H1 (cell line): ENCODE measurements at regions not wholly inside any gene's neighbourhood (a gene's known extent, or its start where the extent isn't known, plus 50 kb on each side); places are given as distances from the start of the nearest gene placed in this dataset.

Experiments used
- CTCF ChIA-PET: fragments of 300-600 bp; sonication (Branson Sonifier 250); formaldehyde crosslinking; loops from one replicate; lab custom pipeline; 2021; ENCODE audit not compliant: partially characterized antibody; lab: Charles Lee
- POLR2A ChIA-PET: fragments of 300-600 bp; sonication (Branson Sonifier 250); formaldehyde crosslinking; loops from one replicate; lab custom pipeline; 2021; ENCODE audit warnings: inconsistent platforms; ENCODE audit not compliant: partially characterized antibody; lab: Charles Lee
- DNase-seq, 2 experiments: peaks; one replicate each; pipeline versions ENCODE4 v3.0.0 to v3.0.0-alpha.2; 2010 to 2022; ENCODE audit warnings: low spot score in 2 of 2, low read depth in 1 of 2, mixed read lengths in 1 of 2
- FAIRE-seq: peaks from 2 replicates; lab custom pipeline; 2011; peaks lifted over from hg19 to GRCh38; lab: Jason Lieb, UNC
- H2AFZ ChIP-seq: 2 replicates; pipeline ENCODE4 v1.8.1; 2012; ENCODE audit warnings: low read length, inconsistent platforms
- H2AK5ac ChIP-seq: 2 replicates; pipeline ENCODE4 v1.6.1; 2013; ENCODE audit warnings: low read depth, low read length
- H2BK120ac ChIP-seq: replicated peaks from 2 replicates; pipeline ENCODE3; 2013; ENCODE audit warnings: low read depth, low read length, inconsistent platforms
- H2BK12ac ChIP-seq: 2 replicates; pipeline ENCODE4 v1.6.1; 2013; ENCODE audit warnings: low read depth, low read length
- H2BK15ac ChIP-seq: 2 replicates; pipeline ENCODE4 v1.6.1; 2013; ENCODE audit warnings: low read length
- H2BK20ac ChIP-seq: 2 replicates; pipeline ENCODE4 v1.6.1; 2013; ENCODE audit warnings: low read length
- H2BK5ac ChIP-seq: 2 replicates; pipeline ENCODE4 v1.6.1; 2013; ENCODE audit warnings: low read depth, low read length
- H3K14ac ChIP-seq: 2 replicates; pipeline ENCODE4 v1.6.1; 2013; ENCODE audit warnings: inconsistent platforms; ENCODE audit not compliant: insufficient read length
- H3K18ac ChIP-seq: 2 replicates; pipeline ENCODE4 v1.6.1; 2013; ENCODE audit warnings: low read length; ENCODE audit errors: extremely low read depth
- H3K23ac ChIP-seq: 2 replicates; pipeline ENCODE4 v1.6.1; 2013; ENCODE audit warnings: inconsistent platforms; ENCODE audit not compliant: insufficient read length
- H3K23me2 ChIP-seq: 2 replicates; pipeline ENCODE4 v1.6.1; 2013; ENCODE audit warnings: low read depth, low read length
- H3K27ac ChIP-seq: 2 replicates; pipeline ENCODE4 v1.6.1; 2011; ENCODE audit warnings: low read depth, low read length, inconsistent platforms
- H3K27me3 ChIP-seq, 4 experiments: replicated peaks in 1 of 4; 1 replicate in 1 of 4; 2 replicates in 3 of 4; pipeline versions ENCODE4 v1.6.1 to v1.8.1; 2011 to 2013; ENCODE audit warnings: low read length in 3 of 4, mild to moderate bottlenecking in 3 of 4, inconsistent platforms in 2 of 4, mixed read lengths in 2 of 4, moderate library complexity in 1 of 4; ENCODE audit not compliant: control insufficient read depth in 3 of 4, insufficient read depth in 3 of 4; ENCODE audit errors: extremely low read depth in 1 of 4
- H3K36me3 ChIP-seq, 4 experiments: 2 replicates each; pipeline versions ENCODE4 v1.6.1 to v1.8.1; 2011 to 2013; ENCODE audit warnings: mild to moderate bottlenecking in 4 of 4, low read length in 3 of 4, moderate library complexity in 2 of 4, control low read depth in 1 of 4, inconsistent platforms in 1 of 4; ENCODE audit not compliant: insufficient read depth in 4 of 4, control insufficient read depth in 2 of 4
- H3K4ac ChIP-seq: replicated peaks from 2 replicates; pipeline ENCODE3; 2013; ENCODE audit warnings: low read length, low read depth, mixed read lengths, inconsistent platforms; ENCODE audit not compliant: insufficient read length
- H3K4me1 ChIP-seq, 4 experiments: replicated peaks in 1 of 4; 1 replicate in 1 of 4; 2 replicates in 3 of 4; pipeline versions ENCODE4 v1.6.1 to v1.8.1; 2011 to 2013; ENCODE audit warnings: low read length in 3 of 4, inconsistent platforms in 2 of 4, mixed read lengths in 1 of 4; ENCODE audit not compliant: insufficient read depth in 4 of 4, control insufficient read depth in 3 of 4
- H3K4me2 ChIP-seq, 2 experiments: 2 replicates each; pipeline versions ENCODE4 v1.6.1 to v1.8.1; 2011 to 2013; ENCODE audit warnings: low read depth in 2 of 2, low read length in 2 of 2, control low read depth in 1 of 2, inconsistent platforms in 1 of 2, mild to moderate bottlenecking in 1 of 2; ENCODE audit not compliant: insufficient read depth in 1 of 2
- H3K4me3 ChIP-seq, 4 experiments: fragments of 200-600, 300-600 bp in 1 of 4; sonication (generic), shearing (Covaris generic), sonication (Bioruptor Twin) in 1 of 4; 2 replicates each; pipeline versions ENCODE4 v1.5.1 to v1.8.1; 2011 to 2016; ENCODE audit warnings: low read length in 4 of 4, low read depth in 3 of 4, control low read depth in 2 of 4, inconsistent platforms in 2 of 4, mild to moderate bottlenecking in 2 of 4, mixed read lengths in 1 of 4, moderate library complexity in 1 of 4; ENCODE audit not compliant: insufficient read depth in 2 of 4; ENCODE audit errors: extremely low read depth in 1 of 4
- H3K56ac ChIP-seq: replicated peaks from 2 replicates; pipeline ENCODE3; 2013; ENCODE audit warnings: low read depth, mild to moderate bottlenecking, mixed read lengths, low read length, inconsistent platforms; ENCODE audit not compliant: insufficient read length
- H3K79me1 ChIP-seq: 2 replicates; pipeline ENCODE4 v1.6.1; 2013; ENCODE audit warnings: low read depth, low read length, control low read depth
- H3K79me2 ChIP-seq, 2 experiments: 2 replicates each; pipeline versions ENCODE4 v1.6.1 to v1.8.1; 2012 to 2013; ENCODE audit warnings: low read length in 2 of 2, mild to moderate bottlenecking in 2 of 2, inconsistent platforms in 1 of 2; ENCODE audit not compliant: insufficient read depth in 2 of 2, control insufficient read depth in 1 of 2
- H3K9ac ChIP-seq, 4 experiments: replicated peaks in 1 of 4; 1 replicate in 1 of 4; 2 replicates in 3 of 4; pipeline versions ENCODE4 v1.6.1 to v1.8.1; 2011 to 2013; ENCODE audit warnings: low read depth in 3 of 4, low read length in 3 of 4, control low read depth in 2 of 4, mild to moderate bottlenecking in 2 of 4, moderate library complexity in 2 of 4, inconsistent platforms in 1 of 4; ENCODE audit errors: extremely low read depth in 1 of 4
- H3K9me3 ChIP-seq, 2 experiments: 2 replicates each; pipeline versions ENCODE4 v1.6.1 to v1.8.1; 2012 to 2013; ENCODE audit warnings: mild to moderate bottlenecking in 2 of 2, moderate library complexity in 2 of 2, control low read depth in 1 of 2, inconsistent platforms in 1 of 2, low read depth in 1 of 2, low read length in 1 of 2, mixed read lengths in 1 of 2; ENCODE audit not compliant: insufficient read depth in 2 of 2
- H4K20me1 ChIP-seq, 2 experiments: replicated peaks in 1 of 2; 2 replicates each; pipeline versions ENCODE3 to v1.8.1; 2011 to 2013; ENCODE audit warnings: inconsistent platforms in 2 of 2, low read length in 2 of 2, mild to moderate bottlenecking in 1 of 2; ENCODE audit not compliant: insufficient read depth in 2 of 2, control insufficient read depth in 1 of 2
- H4K5ac ChIP-seq: 2 replicates; pipeline ENCODE4 v1.6.1; 2013; ENCODE audit warnings: low read length, low read depth, mixed read lengths, inconsistent platforms; ENCODE audit not compliant: insufficient read length
- H4K8ac ChIP-seq: 2 replicates; pipeline ENCODE4 v1.8.0; 2013; ENCODE audit warnings: mild to moderate bottlenecking, moderate library complexity, low read length, inconsistent platforms; ENCODE audit not compliant: insufficient read depth; ENCODE audit errors: extremely low read depth
- H4K91ac ChIP-seq: replicated peaks from 2 replicates; pipeline ENCODE3; 2013; ENCODE audit warnings: low read length, mixed read lengths, inconsistent platforms; ENCODE audit not compliant: insufficient read length
- BRCA1 ChIP-seq: IDR thresholded peaks from 2 replicates; pipeline ENCODE4 v1.6.1; 2012; ENCODE audit warnings: low read depth, low read length, improper control_type of control experiment
- JUN ChIP-seq: IDR thresholded peaks from 2 replicates; pipeline ENCODE4 v1.6.1; 2011; ENCODE audit warnings: low read depth, mild to moderate bottlenecking, improper control_type of control experiment, low read length
- KDM5A ChIP-seq: fragments of 200-600 bp; IDR thresholded peaks from 2 replicates; pipeline ENCODE4 v1.7.1; 2012; ENCODE audit warnings: mild to moderate bottlenecking, low read length, inconsistent platforms, mixed read lengths
- SIN3A ChIP-seq, 2 experiments: IDR thresholded peaks in 1 of 2; conservative IDR thresholded peaks in 1 of 2; 2 replicates each; pipeline ENCODE4 v1.6.1; 2011 to 2012; ENCODE audit warnings: low read length in 2 of 2, improper control_type of control experiment in 1 of 2, low read depth in 1 of 2, mild to moderate bottlenecking in 1 of 2
- SRF ChIP-seq: IDR thresholded peaks from 2 replicates; pipeline ENCODE4 v1.6.1; 2011; ENCODE audit warnings: mild to moderate bottlenecking, low read depth, low read length, moderate library complexity
- TAF7 ChIP-seq: optimal IDR thresholded peaks from 2 replicates; pipeline ENCODE3; 2011; ENCODE audit warnings: low read depth, mild to moderate bottlenecking, inconsistent platforms, low read length, moderate library complexity, borderline replicate concordance
- YY1 ChIP-seq: IDR thresholded peaks from 2 replicates; pipeline ENCODE4 v1.6.1; 2011; ENCODE audit warnings: low read depth, mild to moderate bottlenecking, low read length
- WGBS, 2 experiments: shearing (Covaris generic) in 1 of 2; methylation state at CpG; one replicate each; pipeline versions ENCODE4 v1.1.6 to v1.1.7; 2013 to 2015; ENCODE audit warnings: low lambda C conversion rate in 2 of 2, mixed read lengths in 2 of 2, inconsistent platforms in 1 of 2, low coverage in 1 of 2, missing lambda C conversion rate in 1 of 2; ENCODE audit not compliant: insufficient replicate concordance in 2 of 2, insufficient coverage in 1 of 2, insufficient read length in 1 of 2; ENCODE audit errors: extremely low coverage in 1 of 2, missing lambda C conversion rate in 1 of 2; 5-methylcytosine and 5-hydroxymethylcytosine counted together

DNA sequence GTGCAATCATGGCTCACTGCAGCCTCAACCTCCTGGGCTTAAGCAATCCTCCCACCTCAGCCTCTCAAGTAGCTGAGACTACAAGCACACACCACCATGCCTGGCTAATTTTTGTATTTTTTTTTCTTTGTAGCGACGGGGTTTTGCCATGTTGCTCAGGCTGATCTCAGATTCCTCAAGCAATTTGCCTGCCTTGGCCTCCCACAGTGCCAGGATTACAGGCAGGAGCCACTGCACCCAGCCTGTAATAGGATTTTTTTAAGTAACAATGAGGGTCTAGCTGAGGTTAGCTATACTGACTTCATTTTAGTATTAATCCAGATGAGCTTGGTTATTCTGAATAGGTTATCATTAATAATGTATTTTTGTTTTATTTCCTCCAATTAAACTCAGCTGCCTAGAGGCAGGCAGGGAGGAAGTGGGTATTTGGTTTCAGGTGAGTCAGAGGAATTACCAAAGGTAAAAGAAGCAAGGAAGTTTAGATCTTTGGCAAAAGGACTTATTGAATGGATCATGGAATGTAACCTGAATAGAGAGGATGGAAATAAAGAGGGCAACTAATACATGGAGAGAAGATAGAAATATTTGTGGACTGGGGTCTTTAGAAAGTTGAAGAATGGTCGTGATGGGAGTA, 1023.3 kb upstream of the TENM3 start:
- Histone ChIP-seq H3K4me1 (peaks cover 0 to 3% (median 1%) of the 10 kb centered on the region in 4 experiments; a peak in 3 of 7 replicates), H2BK12ac (no peak overlapping the region), H2BK20ac (0 out of 2 replicates have a peak overlapping the region, but pooled peaks have one; percentile 51), H3K79me1 (no peaks in the 10 kb centered on the region), H3K9ac (no peak overlapping the region), H2BK120ac (no peak overlapping the region), H3K27me3 (no peaks in the 10 kb centered on the region), H3K27ac (no peak overlapping the region), H3K23me2 (no peaks in the 10 kb centered on the region; the same call in 1 of the 2 replicates), H2AFZ (no peak overlapping the region), H3K79me2 (no peaks in the 10 kb centered on the region), H4K5ac (no peak overlapping the region), H3K4ac (no peak overlapping the region), H3K36me3 (no peaks in the 10 kb centered on the region), H4K8ac (no peak overlapping the region), H4K20me1 (no peaks in the 10 kb centered on the region), H4K91ac (no peak overlapping the region), H2BK5ac (no peak overlapping the region), H3K56ac (no peak overlapping the region), H3K14ac (no peak overlapping the region), H3K4me3 (no peak overlapping the region), H3K23ac (no peak overlapping the region), H2AK5ac (no peak overlapping the region), H3K18ac (no peak overlapping the region), H2BK15ac (no peak overlapping the region), H3K4me2 (no peak overlapping the region), H3K9me3 (no peaks in the 10 kb centered on the region)
- TF ChIP-seq JUN (no peak), SIN3A (conservative IDR thresholded peaks at IDR 0.05 in 1 of 2, IDR thresholded peaks at IDR 0.05 in 1 of 2; ENCODE audit: low read depth in 1 of 2, low read length in 2 of 2) (no peak), TAF7 (no peak), SRF (no peak), BRCA1 (no peak), KDM5A (no peak), YY1 (no peak)
- 74 to 100% methylated on average over 1 to 3 of the region's 3 CpGs for WGBS, 2 experiments
- ChIA-PET CTCF (interaction anchor here (0.7 kb wide), 1 partner anchor 785 kb away, joined by 3 read pairs; no protein-coding TSS in a partner anchor), POLR2A (no interaction called here)
- FAIRE-seq (no peak), DNase-seq (no peak)
